NCI-H128 (cell line): ENCODE measurements at regions not wholly inside any gene's neighbourhood (a gene's known extent, or its start where the extent isn't known, plus 50 kb on each side); places are given as distances from the start of the nearest gene placed in this dataset.

Experiments
- DNase-seq: peaks from one replicate; lab custom pipeline; 2025; ENCODE audit not compliant: unreplicated experiment; lab: John Stamatoyannopoulos, UW

DNA sequence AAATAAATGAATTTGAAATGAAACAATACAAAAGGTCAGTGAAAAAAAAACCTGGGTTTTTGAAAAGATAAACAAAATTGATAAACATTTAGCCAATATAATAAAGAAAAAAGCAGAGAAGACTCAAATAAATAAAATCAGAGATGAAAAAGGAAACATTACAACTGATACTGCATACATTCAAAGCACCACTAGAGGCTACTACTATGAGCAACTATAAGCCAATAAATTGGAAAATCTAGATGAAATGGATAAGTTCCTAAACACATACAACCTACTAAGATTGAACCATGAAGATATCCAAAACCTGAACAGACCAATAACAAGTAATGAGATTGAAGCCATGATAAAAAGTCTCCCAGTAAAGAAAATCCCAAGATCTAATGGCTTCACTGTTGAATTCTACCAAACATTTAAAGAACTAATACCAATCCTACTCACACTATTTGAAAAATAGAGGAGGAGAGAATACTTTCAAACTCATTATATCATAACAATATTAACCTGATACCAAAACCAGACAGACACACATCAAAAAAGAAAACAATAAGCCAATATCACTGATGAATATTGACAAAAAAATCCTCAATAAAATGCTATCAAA lies 80.8 kb upstream of the CERS6 start:
- no peak for DNase-seq

DNA sequence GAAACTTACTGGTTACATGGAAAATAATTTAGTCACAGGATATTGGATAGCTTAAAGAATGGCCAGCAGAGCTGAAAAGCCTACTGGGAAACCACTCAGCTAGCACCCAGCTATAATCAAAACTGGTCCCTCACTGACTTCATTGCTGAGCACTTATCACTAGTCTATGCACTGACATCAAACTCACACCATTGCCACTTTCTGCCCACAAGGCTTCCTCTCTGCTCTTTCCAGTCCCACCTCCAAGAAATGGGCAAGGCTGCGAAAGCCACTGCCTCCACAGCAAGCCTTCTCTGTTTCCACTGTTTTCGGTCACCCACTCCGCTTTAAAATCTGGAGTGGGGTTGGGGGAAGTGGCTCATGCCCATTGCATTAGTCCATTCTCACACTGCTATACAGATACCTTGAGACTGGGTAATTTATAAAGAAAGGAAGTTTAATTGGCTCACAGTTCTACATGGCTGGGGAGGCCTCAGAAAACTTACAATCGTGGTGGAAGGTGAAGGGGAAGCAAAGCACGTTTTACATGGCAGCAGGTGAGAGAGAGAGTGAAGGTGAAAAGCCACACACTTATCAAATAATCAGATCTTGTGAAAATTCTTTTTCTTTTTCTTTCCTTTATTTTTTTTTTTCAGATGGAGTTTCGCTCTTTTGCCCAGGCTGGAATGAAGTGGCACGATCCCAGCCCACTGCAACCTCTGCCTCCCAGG lies 77.0 kb upstream of the CERS6 start:
- no peak for DNase-seq

GRCh38 chr2:168380500-168380899 lies 75.6 kb upstream of the CERS6 start:
- no peak for DNase-seq

- DNase-seq: no peak
These were observed 64.0 kb upstream of the CERS6 start for GRCh38 chr2:168392024-168392423.

DNA sequence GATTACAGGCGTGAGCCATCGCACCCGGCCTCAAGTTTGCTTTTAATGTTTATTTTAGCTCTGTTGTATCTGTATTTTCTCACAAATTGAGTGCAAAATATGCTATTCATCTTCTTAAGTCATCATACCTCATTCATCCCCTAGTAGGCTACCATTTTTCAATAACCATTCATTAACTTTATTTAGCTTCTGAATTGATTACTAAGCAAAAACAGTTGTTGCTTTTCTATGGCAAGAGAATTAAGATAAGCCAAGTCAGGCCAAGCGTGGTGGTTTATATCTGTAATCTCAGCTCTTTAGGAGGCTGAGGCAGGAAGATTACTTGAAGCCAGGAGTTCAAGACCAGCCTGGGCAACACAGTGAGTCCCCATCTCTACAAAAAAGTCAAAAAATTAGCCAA lies 63.3 kb upstream of the CERS6 start:
- no peak for DNase-seq

GRCh38 chr2:168394262-168394661 lies 61.8 kb upstream of the CERS6 start:
- no peak for DNase-seq

GRCh38 chr2:168396131-168396530 lies 59.9 kb upstream of the CERS6 start:
- DNase-seq: no peak

DNA sequence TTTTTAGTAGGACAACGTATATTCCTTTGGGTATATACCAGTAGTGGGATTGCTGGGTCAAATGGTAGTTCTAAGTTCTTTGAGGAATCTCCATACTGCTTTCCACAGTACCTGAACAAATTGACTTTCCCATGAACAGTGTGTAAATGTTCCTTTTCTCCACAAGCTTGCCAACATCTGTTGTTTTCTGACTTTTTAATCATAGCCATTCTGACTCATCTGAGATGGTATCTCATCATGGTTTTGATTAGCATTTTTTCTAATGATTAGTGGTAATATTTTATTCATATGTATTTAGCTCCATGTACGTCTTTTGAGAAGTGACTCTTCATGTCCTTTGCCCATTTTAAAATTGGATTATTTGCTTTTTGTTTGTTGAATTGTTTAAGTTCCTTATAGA lies 58.4 kb upstream of the CERS6 start:
- no peak for DNase-seq

DNA sequence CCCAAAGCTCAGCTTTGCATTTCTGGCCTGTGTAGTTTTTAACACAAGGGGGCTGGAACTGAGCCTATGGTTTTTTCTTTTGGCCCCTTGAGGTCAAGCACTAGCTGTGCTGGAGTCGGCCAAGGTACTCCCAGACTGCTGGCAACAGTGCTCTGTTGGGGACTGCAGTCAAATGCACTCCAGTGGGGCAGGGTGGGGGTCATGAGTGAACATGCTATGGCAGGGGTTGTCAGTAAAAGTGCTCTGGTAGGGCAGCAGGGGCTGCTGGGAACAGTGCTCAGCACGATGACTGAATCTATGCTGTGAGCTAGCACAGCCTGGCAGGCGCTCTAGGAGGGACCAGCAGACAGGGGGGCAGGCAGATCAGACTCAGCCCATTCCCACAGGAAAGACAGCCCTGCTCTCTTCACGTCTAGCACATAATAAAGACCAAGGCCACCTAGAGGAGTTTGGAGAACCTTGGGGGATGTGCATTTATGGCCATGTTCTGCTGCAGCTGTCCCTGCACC lies 55.0 kb upstream of the CERS6 start:
- no peak for DNase-seq

DNA sequence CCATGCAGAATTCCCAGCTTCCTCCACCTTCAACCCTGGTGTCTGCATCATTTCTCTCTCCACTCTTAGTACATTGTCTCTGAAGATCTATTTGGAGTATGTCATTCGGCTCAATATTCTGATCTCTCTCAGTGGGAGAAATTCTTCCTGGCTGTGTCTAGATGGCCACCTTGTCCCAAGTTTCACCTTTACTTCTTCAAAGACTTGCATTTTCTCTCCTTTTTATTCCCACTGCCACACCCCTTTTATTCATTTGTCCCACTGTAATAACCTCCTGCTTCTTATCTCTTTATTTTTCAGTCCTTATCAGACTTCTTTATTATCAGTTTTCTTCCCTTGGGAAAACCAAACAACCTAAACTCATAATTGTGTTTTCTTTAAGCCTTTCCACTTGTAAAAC lies 54.3 kb upstream of the CERS6 start:
- no peak for DNase-seq

DNA sequence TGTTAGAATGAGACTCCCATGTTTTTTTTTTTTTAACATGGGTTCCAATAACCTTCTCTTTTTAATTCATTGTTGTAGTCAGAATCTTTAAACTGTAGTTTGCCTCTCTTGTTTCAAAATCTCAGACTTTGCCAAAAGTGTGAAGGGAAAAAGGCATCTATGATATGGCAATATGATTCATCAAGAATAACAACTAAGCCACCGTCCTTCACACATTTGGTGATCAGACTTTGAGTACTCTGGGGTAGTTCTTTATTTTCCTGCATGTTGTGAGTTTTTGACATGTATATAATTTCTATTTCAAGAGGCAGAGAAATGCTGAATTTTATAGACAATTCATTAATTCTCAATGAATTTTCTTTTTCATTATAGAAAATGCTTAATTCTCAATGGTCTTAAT lies 53.5 kb upstream of the CERS6 start:
- DNase-seq: no peak

- no peak for DNase-seq
These were observed 52.3 kb upstream of the CERS6 start for GRCh38 chr2:168403736-168404135.

DNA sequence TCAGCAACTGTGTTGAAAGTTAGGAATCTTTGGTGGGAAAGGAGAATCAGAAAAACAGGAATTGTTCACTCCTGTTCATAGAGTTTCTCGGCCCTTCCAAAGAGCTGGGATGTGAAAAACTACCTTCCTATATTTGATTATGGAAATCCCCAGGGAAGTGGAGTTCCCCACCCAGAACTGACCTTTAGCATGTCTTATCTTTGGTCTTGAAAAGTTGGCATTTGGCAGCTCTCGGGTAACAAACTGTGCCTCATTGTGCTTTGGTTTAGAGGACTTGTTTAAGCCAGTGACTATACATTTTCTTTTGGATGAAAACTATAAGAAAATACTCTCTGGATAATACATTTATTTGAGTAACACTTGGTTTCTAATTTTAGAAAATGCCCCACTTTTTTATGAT lies 51.3 kb upstream of the CERS6 start:
- DNase-seq: no peak
